Spleen (tissue), 3 donors: ENCODE measurements at regions not wholly inside any gene's neighbourhood (a gene's known extent, or its start where the extent isn't known, plus 50 kb on each side); places are given as distances from the start of the nearest gene placed in this dataset.

Experiments used
- POLR2A ChIP-seq, 3 donors: fragments of 450-650 bp; IDR thresholded peaks; one replicate each; pipeline ENCODE4 v1.5.1; 2017; ENCODE audit warnings: antibody characterized with exemption in 3 of 3, mild to moderate bottlenecking in 1 of 3
- POLR2AphosphoS5 ChIP-seq, 3 donors: sonication (generic); formaldehyde crosslinking; IDR thresholded peaks; one replicate each; pipeline ENCODE4 v1.5.1; 2017; ENCODE audit warnings: antibody characterized with exemption in 3 of 3

GRCh38 chr10:90051053-90051452 is 349.7 kb downstream of the KIF20B start:
- no peak for TF ChIP-seq POLR2A (IDR thresholded peaks at IDR 0.05)
- no peak for TF ChIP-seq POLR2AphosphoS5 (IDR thresholded peaks at IDR 0.05)
